ENCODE measurements at regions not wholly inside any gene's neighbourhood (a gene's known extent, or its start where the extent isn't known, plus 50 kb on each side); places are given as distances from the start of the nearest gene placed in this dataset.

- TF ChIP-seq ZNF292 (CRISPR knock-in tag; IDR thresholded peaks at IDR 0.05; ENCODE audit: borderline replicate concordance, low read depth) (peak; percentile 84; the same call in 1 of the 2 replicates), U2AF2 (IDR thresholded peaks at IDR 0.05; ENCODE audit: low read depth, low read length) (no peak), ZNF460 (CRISPR knock-in tag; IDR thresholded peaks at IDR 0.05; ENCODE audit: borderline replicate concordance) (no peak), XBP1 (CRISPR knock-in tag; IDR thresholded peaks at IDR 0.05) (no peak), ZNF775 (CRISPR knock-in tag; IDR thresholded peaks at IDR 0.05; ENCODE audit: borderline replicate concordance) (no peak), PAF1 (CRISPR knock-in tag; IDR thresholded peaks at IDR 0.05) (no peak), MZF1 (CRISPR knock-in tag; IDR thresholded peaks at IDR 0.05; ENCODE audit: borderline replicate concordance) (no peak), NKX3-1 (CRISPR knock-in tag; IDR thresholded peaks at IDR 0.05) (no peak), SOX13 (IDR thresholded peaks at IDR 0.05) (0 out of 2 replicates have a peak, but pooled peaks have one; percentile 30), SOX13 (CRISPR knock-in tag; conservative IDR thresholded peaks at IDR 0.05 in 1 of 2, IDR thresholded peaks at IDR 0.05 in 1 of 2) (peak in 1 of 2 experiments; percentile 89; a peak in 2 of 4 replicates), HOMEZ (CRISPR knock-in tag; IDR thresholded peaks at IDR 0.05; ENCODE audit: low read depth) (no peak), ZEB1 (IDR thresholded peaks at IDR 0.05; ENCODE audit: insufficient replicate concordance, low read depth) (peak; percentile 92), FUBP1 (CRISPR knock-in tag; IDR thresholded peaks at IDR 0.05; ENCODE audit: borderline replicate concordance) (no peak), THYN1 (CRISPR knock-in tag; IDR thresholded peaks at IDR 0.05; ENCODE audit: borderline replicate concordance, low read depth) (no peak)
- TF ChIP-seq, protein P1, sequence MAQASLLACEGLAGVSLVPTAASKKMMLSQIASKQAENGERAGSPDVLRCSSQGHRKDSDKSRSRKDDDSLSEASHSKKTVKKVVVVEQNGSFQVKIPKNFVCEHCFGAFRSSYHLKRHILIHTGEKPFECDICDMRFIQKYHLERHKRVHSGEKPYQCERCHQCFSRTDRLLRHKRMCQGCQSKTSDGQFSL (CRISPR knock-in tag; IDR thresholded peaks at IDR 0.05), result peak; percentile 55; the same call in 1 of the 2 replicates
- TF ChIP-seq, protein P2, sequence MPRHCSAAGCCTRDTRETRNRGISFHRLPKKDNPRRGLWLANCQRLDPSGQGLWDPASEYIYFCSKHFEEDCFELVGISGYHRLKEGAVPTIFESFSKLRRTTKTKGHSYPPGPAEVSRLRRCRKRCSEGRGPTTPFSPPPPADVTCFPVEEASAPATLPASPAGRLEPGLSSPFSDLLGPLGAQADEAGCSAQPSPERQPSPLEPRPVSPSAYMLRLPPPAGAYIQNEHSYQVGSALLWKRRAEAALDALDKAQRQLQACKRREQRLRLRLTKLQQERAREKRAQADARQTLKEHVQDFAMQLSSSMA (CRISPR knock-in tag; IDR thresholded peaks at IDR 0.05), result 0 out of 2 replicates have a peak, but pooled peaks have one; percentile 64
- TF ChIP-seq, protein P3, sequence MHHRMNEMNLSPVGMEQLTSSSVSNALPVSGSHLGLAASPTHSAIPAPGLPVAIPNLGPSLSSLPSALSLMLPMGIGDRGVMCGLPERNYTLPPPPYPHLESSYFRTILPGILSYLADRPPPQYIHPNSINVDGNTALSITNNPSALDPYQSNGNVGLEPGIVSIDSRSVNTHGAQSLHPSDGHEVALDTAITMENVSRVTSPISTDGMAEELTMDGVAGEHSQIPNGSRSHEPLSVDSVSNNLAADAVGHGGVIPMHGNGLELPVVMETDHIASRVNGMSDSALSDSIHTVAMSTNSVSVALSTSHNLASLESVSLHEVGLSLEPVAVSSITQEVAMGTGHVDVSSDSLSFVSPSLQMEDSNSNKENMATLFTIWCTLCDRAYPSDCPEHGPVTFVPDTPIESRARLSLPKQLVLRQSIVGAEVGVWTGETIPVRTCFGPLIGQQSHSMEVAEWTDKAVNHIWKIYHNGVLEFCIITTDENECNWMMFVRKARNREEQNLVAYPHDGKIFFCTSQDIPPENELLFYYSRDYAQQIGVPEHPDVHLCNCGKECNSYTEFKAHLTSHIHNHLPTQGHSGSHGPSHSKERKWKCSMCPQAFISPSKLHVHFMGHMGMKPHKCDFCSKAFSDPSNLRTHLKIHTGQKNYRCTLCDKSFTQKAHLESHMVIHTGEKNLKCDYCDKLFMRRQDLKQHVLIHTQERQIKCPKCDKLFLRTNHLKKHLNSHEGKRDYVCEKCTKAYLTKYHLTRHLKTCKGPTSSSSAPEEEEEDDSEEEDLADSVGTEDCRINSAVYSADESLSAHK (CRISPR knock-in tag; IDR thresholded peaks at IDR 0.05; ENCODE audit: borderline replicate concordance), result no peak
- TF ChIP-seq, protein P4, sequence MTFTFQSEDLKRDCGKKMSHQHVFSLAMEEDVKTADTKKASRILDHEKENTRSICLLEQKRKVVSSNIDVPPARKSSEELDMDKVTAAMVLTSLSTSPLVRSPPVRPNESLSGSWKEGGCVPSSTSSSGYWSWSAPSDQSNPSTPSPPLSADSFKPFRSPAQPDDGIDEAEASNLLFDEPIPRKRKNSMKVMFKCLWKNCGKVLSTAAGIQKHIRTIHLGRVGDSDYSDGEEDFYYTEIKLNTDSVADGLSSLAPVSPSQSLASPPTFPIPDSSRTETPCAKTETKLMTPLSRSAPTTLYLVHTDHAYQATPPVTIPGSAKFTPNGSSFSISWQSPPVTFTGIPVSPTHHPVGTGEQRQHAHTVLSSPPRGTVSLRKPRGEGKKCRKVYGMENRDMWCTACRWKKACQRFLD (CRISPR knock-in tag; IDR thresholded peaks at IDR 0.05; ENCODE audit: borderline replicate concordance), result 0 out of 2 replicates have a peak, but pooled peaks have one; percentile 63
Observed at GRCh38 chr7:155953781-155954549, 141.7 kb upstream of the SHH start (continued).

All from HepG2 (cell line).